B cell (primary cell): ENCODE measurements at regions not wholly inside any gene's neighbourhood (a gene's known extent, or its start where the extent isn't known, plus 50 kb on each side); places are given as distances from the start of the nearest gene placed in this dataset.

Experiments
- ATAC-seq: fragments of 200-7000 bp; cut with Tn5 transposase; one replicate; pipeline ENCODE4 v1.10.0; 2021; ENCODE audit warnings: low read depth, mild to moderate bottlenecking, moderate number of reproducible peaks, moderate library complexity
- CTCF ChIA-PET: fragments of 350-600 bp; sonication (Branson Sonifier 250); formaldehyde crosslinking; loops from one replicate; lab custom pipeline; 2021; ENCODE audit warnings: antibody characterized with exemption, inconsistent platforms; lab: Charles Lee
- POLR2A ChIA-PET: fragments of 350-600 bp; sonication (Branson Sonifier 250); formaldehyde crosslinking; loops from one replicate; lab custom pipeline; 2021; ENCODE audit warnings: antibody characterized with exemption; lab: Charles Lee
- DNase-seq: peaks from one replicate; pipeline ENCODE4 v3.0.0; 2013
- H2AFZ ChIP-seq: 2 replicates; pipeline ENCODE4 v1.6.1; 2012; ENCODE audit warnings: mild to moderate bottlenecking, low read depth, low read length; ENCODE audit not compliant: insufficient read depth, poor library complexity, severe bottlenecking
- H3K27ac ChIP-seq, 2 donors: 1 replicate in 1 of 2; 2 replicates in 1 of 2; pipeline ENCODE4 v1.5.1; 2012 to 2013; ENCODE audit warnings: low read length in 2 of 2, mild to moderate bottlenecking in 2 of 2, moderate library complexity in 1 of 2
- H3K27me3 ChIP-seq, 4 experiments: fragments of 200-600 bp in 1 of 4; sonication (generic) in 1 of 4; replicated peaks in 1 of 4; 1 replicate in 2 of 4; 2 replicates in 2 of 4; pipeline versions ENCODE4 v1.6.1 to v1.7.0; 2013 to 2016; ENCODE audit warnings: low read length in 3 of 4, mild to moderate bottlenecking in 2 of 4, mixed read lengths in 1 of 4, moderate library complexity in 1 of 4; ENCODE audit not compliant: insufficient read depth in 4 of 4, control insufficient read depth in 3 of 4; ENCODE audit errors: control extremely low read depth in 1 of 4
- H3K36me3 ChIP-seq, 2 experiments: replicated peaks in 1 of 2; 1 replicate in 1 of 2; 2 replicates in 1 of 2; pipeline versions ENCODE4 v1.6.1 to v1.7.1; 2013; ENCODE audit warnings: low read length in 1 of 2; ENCODE audit not compliant: insufficient read depth in 2 of 2, control insufficient read depth in 1 of 2; ENCODE audit errors: control extremely low read depth in 1 of 2, extremely low read depth in 1 of 2
- H3K4me1 ChIP-seq, 2 donors: fragments of 200-600 bp in 1 of 2; sonication (generic) in 1 of 2; 1 replicate in 1 of 2; 2 replicates in 1 of 2; pipeline versions ENCODE4 v1.5.1 to v1.6.1; 2013 to 2017; ENCODE audit warnings: low read length in 2 of 2; ENCODE audit not compliant: control insufficient read depth in 2 of 2, insufficient read depth in 2 of 2
- H3K4me2 ChIP-seq: replicated peaks from 2 replicates; pipeline ENCODE3; 2012; ENCODE audit warnings: mild to moderate bottlenecking, low read depth, low read length; ENCODE audit not compliant: poor library complexity, severe bottlenecking
- H3K4me3 ChIP-seq, 5 experiments: fragments of 200-600 bp in 1 of 5; sonication (generic) in 1 of 5; 1 replicate in 3 of 5; 2 replicates in 2 of 5; pipeline versions ENCODE4 v1.5.1 to v1.7.0; 2011 to 2016; ENCODE audit warnings: low read length in 4 of 5, mild to moderate bottlenecking in 4 of 5, low read depth in 2 of 5, control low read depth in 1 of 5, moderate library complexity in 1 of 5; ENCODE audit not compliant: insufficient read depth in 1 of 5; ENCODE audit errors: control extremely low read depth in 1 of 5, extremely low read depth in 1 of 5
- H3K79me2 ChIP-seq: fragments of 200-600 bp; sonication (generic); one replicate; pipeline ENCODE4 v1.6.0; 2016; ENCODE audit warnings: low read length; ENCODE audit not compliant: control insufficient read depth, insufficient read depth
- H3K9ac ChIP-seq: fragments of 200-600 bp; sonication (generic); 2 replicates; pipeline ENCODE4 v1.6.1; 2017; ENCODE audit warnings: mild to moderate bottlenecking, low read length, moderate library complexity
- H3K9me3 ChIP-seq, 3 donors: one replicate each; pipeline versions ENCODE4 v1.6.1 to v1.7.1; 2013; ENCODE audit warnings: low read length in 2 of 3; ENCODE audit not compliant: control insufficient read depth in 2 of 3, insufficient read depth in 1 of 3; ENCODE audit errors: control extremely low read depth in 1 of 3
- H4K20me1 ChIP-seq: 2 replicates; pipeline ENCODE4 v1.6.0; 2012; ENCODE audit warnings: mild to moderate bottlenecking, low read length; ENCODE audit not compliant: insufficient read depth, control insufficient read depth, poor library complexity, severe bottlenecking
- H3K27ac Mint-ChIP-seq: one replicate; pipeline ENCODE4 v1.8.0; 2021; ENCODE audit warnings: mixed read lengths
- H3K27me3 Mint-ChIP-seq: one replicate; pipeline ENCODE4 v1.8.0; 2021; ENCODE audit warnings: mixed read lengths
- H3K4me1 Mint-ChIP-seq: one replicate; pipeline ENCODE4 v1.8.0; 2021; ENCODE audit warnings: mixed read lengths
- H3K4me3 Mint-ChIP-seq: one replicate; pipeline ENCODE4 v1.8.0; 2021; ENCODE audit warnings: mixed read lengths
- H3K9me3 Mint-ChIP-seq: one replicate; pipeline ENCODE4 v1.8.0; 2022; ENCODE audit warnings: mixed read lengths; ENCODE audit not compliant: insufficient read depth
- EZH2 ChIP-seq: IDR thresholded peaks from 2 replicates; pipeline ENCODE4 v1.6.1; 2012; ENCODE audit warnings: borderline replicate concordance, low read depth, mild to moderate bottlenecking, moderate library complexity, low read length; ENCODE audit not compliant: insufficient read depth, poor library complexity, severe bottlenecking
- WGBS: methylation state at CpG from one replicate; pipeline ENCODE4 v1.1.5; 2013; ENCODE audit warnings: missing lambda C conversion rate; ENCODE audit not compliant: insufficient coverage; 5-methylcytosine and 5-hydroxymethylcytosine counted together
- intact Hi-C: fragments of 100-400 bp; cut with micrococcal nuclease; formaldehyde crosslinking; loops from one replicate; pipeline ENCODE4 v1.10.0; 2022
- TF ChIP-seq, protein P1 (sequence below): fragments of 200-600 bp; IDR thresholded peaks from one replicate; pipeline ENCODE4 v1.8.0; 2022; ENCODE audit warnings: antibody characterized with exemption, mild to moderate bottlenecking

DNA sequence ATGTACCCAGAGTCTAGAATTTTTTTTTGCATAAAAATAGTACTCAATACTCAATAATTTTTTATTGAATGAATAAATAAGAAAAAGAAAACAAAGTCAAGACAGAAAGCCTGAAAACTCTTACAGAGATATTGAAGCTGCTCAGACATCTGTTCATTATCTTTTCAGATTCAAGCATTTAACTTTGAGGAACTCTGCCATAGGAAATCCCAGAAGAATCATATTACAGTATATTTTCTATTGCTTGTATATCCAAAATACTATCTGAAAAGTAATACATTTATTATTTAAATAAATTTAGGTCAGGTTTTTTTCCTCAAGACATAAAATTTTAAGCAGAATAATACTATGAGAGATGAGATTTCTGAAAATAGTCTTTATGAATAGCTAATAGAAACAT lies 755.9 kb upstream of the ADGRL4 start:
- H3K9me3 Mint-ChIP-seq = no peaks in the 10 kb centered on the region
- no peaks in the 10 kb centered on the region for H3K36me3 ChIP-seq
- H4K20me1 ChIP-seq = no peaks in the 10 kb centered on the region
- no peak overlapping the region for H3K4me3 Mint-ChIP-seq
- TF ChIP-seq, protein P1, sequence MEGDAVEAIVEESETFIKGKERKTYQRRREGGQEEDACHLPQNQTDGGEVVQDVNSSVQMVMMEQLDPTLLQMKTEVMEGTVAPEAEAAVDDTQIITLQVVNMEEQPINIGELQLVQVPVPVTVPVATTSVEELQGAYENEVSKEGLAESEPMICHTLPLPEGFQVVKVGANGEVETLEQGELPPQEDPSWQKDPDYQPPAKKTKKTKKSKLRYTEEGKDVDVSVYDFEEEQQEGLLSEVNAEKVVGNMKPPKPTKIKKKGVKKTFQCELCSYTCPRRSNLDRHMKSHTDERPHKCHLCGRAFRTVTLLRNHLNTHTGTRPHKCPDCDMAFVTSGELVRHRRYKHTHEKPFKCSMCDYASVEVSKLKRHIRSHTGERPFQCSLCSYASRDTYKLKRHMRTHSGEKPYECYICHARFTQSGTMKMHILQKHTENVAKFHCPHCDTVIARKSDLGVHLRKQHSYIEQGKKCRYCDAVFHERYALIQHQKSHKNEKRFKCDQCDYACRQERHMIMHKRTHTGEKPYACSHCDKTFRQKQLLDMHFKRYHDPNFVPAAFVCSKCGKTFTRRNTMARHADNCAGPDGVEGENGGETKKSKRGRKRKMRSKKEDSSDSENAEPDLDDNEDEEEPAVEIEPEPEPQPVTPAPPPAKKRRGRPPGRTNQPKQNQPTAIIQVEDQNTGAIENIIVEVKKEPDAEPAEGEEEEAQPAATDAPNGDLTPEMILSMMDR = no peak
- no peak for TF ChIP-seq EZH2
- no peak for DNase-seq
- H3K79me2 ChIP-seq = no peaks in the 10 kb centered on the region
- H3K4me1 Mint-ChIP-seq = no peaks in the 10 kb centered on the region
- no peaks in the 10 kb centered on the region for H3K27me3 Mint-ChIP-seq
- intact Hi-C loops = no loop called here
- no peak for ATAC-seq
- no peak overlapping the region for H2AFZ ChIP-seq
- no peaks in the 10 kb centered on the region for H3K4me1 ChIP-seq
- POLR2A ChIA-PET = no interaction called here
- H3K27me3 ChIP-seq = no peaks in the 10 kb centered on the region
- no peak overlapping the region for H3K4me3 ChIP-seq
- no peak overlapping the region for H3K27ac Mint-ChIP-seq
- H3K9ac ChIP-seq = no peak overlapping the region
- no peaks in the 10 kb centered on the region for H3K9me3 ChIP-seq
- CTCF ChIA-PET = no interaction called here
- no peak overlapping the region for H3K27ac ChIP-seq
- H3K4me2 ChIP-seq = no peak overlapping the region

DNA sequence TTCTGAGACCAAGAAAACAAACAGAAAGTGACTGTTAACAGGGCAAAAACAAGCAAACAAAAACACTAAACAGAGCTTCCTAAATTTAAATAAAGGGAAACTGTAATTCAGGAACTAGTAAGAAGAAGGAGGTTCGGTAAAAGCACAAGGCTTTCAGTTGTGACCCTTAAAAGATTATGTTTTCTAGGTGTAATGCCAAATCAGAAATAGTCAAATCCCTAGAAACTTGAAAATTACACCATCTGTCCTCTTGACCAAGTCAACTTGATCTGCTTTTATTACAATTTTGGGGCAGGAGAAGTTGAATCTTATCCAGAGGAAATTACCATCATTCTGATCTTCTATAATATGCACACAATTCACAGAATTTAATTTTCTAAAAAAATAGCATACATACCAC lies 754.0 kb upstream of the ADGRL4 start:
- DNase-seq (no peak), ATAC-seq (no peak)
- ChIA-PET CTCF (no interaction called here), POLR2A (no interaction called here)
- Histone ChIP-seq H2AFZ (no peak overlapping the region), H3K4me3 (no peak overlapping the region), H3K4me1 (no peaks in the 10 kb centered on the region), H3K79me2 (no peaks in the 10 kb centered on the region), H4K20me1 (no peaks in the 10 kb centered on the region), H3K36me3 (no peaks in the 10 kb centered on the region), H3K9ac (no peak overlapping the region), H3K27me3 (no peaks in the 10 kb centered on the region), H3K9me3 (no peaks in the 10 kb centered on the region), H3K4me2 (no peak overlapping the region), H3K27ac (no peak overlapping the region)
- Mint-ChIP-seq H3K4me1 (no peaks in the 10 kb centered on the region), H3K4me3 (no peak overlapping the region), H3K9me3 (no peaks in the 10 kb centered on the region), H3K27ac (no peak overlapping the region), H3K27me3 (no peaks in the 10 kb centered on the region)
- TF ChIP-seq, protein P1 = no peak
- TF ChIP-seq EZH2 = no peak
- no CpG with 5 or more reads among the region's 1 CpG for WGBS
- intact Hi-C loops = no loop called here
